HG02763 (cell line): ENCODE measurements at regions not wholly inside any gene's neighbourhood (a gene's known extent, or its start where the extent isn't known, plus 50 kb on each side); places are given as distances from the start of the nearest gene placed in this dataset.

Experiments
- ATAC-seq: cut with Tn5 transposase; IDR thresholded peaks from one replicate; pipeline ENCODE4 v1.9.1; 2021; ENCODE audit warnings: mild to moderate bottlenecking, moderate library complexity; ENCODE audit not compliant: unreplicated experiment

DNA sequence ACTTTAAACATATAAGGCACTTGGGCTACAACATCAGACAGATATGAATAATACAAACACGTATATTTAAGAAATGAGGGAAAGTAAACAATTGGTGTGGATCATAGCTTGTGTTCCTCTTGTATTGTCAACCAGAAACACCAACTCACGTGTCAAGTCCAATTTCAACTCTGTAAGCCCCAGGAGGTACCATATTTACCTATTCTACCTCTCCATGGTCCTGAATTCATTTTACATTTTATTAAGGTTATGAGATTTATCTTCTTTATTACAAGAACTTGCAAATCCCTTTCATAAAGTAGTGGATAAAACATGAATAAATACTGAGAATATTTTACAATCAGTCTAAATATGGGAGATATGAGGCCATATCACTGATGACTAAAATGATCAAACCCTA is 501.6 kb downstream of the MAT2B start:
- ATAC-seq, result no peak

DNA sequence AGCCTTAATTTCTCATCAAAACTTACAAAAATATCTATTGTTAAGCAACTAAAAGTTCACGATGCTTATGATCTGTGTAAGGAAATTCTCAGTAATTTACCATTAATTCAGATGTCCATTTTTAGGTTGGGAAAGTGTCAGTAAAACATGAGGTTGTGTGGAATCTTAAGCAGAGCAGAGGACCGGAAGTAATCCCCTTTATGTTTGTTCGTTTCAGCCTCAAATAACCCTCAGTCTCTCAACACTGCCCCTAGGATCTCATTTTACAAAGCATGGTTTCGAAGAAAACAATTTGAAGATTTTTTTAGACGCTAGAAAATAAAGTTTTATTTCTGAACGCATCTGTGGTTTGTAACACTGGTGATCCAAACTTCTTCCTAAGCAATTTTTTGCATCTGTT is 504.2 kb downstream of the MAT2B start:
- no peak for ATAC-seq

DNA sequence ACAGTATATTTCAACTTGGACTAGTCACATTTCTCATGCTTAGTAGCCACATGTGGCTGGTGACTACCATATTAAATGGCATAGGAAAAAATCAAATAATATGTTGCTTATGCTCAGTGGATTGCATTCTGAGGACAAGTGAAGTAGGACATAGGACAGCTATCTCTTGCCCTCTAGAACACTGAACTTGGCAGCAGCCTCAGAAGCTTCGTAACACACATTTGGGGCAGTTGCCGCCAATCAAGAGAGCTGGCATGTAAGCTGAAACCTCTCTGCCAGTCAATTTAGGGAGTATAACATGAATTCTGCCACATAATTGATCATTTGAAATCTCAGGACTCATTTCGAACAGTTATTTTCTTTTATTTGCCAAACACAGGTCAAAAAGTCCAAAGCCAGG is 505.5 kb downstream of the MAT2B start:
- no peak for ATAC-seq

DNA sequence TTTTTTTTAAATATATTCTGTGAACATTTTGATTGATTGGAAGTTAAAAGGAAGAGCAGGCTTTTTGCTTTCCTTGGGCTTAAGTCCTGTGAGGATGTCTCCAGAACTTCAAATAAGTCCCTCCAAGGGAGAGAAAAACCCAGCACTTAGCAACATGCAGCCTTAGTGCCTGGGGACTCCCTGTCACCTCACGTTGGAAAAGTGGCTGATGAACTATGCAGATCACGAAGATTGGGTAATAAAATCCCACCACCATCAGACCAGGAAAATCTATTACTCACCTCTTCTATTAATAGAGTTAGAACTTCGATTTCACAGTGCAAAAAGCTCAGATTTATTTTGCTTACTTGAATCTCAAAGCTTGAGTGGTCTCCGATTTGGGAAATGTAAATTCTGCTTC is 507.0 kb downstream of the MAT2B start:
- no peak for ATAC-seq

DNA sequence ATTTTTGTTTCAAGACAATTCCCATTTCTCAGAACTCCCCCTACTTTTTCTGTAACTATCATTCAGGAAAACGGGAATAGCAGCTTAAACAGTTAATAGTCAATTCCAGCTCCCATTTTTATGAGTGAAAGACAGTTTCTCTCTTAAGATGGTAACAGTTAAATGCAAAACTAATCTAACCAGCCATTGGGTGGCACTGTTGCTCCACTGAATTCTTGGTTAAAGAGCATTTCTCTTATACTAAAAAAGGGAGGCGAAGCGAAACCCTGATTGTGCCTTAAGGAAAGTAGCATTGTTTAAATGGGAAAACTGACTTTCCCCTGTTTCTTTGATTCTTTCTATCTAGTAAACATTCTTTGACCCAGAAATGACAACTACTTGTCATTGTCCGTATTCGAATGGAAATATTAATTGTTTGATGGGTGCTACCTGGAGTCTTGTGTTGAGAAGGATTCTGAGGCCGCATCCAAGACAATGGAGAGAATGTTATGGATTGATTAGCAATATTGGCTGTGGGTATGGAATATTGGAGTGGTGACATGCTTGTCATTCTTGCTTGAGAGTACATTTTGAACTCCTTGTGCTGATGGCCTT is 507.8 kb downstream of the MAT2B start:
- peak; percentile 90 for ATAC-seq

DNA sequence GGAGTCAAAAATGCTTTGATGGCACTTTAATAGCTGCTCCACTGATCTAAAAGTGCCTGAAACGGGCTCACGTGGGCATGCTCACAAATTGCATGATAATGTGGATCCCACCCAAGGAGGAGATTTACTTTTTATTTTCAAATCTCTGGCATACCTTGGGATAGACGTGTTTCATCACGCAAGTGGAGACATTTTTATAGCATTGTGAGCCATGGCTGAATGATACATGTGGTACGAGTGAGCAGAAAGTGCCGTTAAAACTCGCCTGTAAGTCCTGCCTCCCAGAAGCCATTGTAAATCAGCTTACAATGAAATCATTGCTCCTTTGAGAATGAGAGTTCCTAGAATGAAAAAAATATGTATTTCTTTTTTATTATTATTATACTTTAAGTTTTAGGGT is 514.7 kb downstream of the MAT2B start:
- ATAC-seq, result no peak

DNA sequence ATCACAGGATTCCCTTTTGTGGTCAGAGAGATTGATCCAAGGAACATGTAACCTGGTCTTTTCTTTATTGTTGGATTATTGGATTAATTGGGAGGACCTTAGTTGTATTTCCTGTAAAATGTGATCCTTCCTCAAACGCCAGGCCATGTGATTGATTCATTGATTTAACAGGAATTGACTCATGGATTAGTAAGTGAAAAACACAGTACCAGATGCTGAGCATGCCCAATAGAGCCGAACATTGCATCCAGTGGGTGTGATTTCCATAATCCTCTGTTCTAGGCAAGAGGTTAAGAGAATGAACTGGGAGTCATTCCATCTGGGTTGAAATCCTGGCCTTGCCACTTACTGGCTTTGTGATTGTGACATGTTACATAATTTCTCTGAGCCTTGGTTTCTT is 522.3 kb downstream of the MAT2B start:
- ATAC-seq, result no peak

DNA sequence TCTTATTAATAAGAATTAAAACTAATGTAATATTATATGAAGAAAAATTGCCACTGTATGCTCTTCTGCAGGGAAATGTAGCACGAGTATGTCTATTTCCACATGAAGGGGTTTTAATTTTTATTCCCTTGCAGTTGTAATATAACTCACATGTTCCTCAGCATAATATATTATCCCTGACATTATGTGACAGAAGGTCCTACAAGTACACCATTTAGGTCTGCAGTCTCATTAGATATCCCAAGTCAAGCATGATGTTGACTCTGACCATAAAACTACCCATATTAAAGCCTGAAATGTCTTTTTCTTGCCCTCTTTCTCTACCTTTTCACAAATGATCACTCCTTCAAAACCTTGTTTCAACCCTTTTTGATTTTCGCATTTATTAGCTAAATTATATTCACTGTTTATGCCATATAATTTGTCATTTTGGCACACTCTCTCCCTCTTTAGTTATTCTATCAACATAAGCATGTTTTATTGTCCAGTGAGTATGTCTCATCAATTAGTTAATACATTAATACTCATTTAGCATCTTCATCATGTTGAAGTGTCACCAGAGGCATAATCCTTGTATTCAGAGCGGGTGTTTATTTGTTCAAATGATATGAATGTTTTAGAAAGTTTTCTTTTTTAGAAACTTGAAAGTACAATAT is 532.8 kb downstream of the MAT2B start:
- ATAC-seq, result no peak

DNA sequence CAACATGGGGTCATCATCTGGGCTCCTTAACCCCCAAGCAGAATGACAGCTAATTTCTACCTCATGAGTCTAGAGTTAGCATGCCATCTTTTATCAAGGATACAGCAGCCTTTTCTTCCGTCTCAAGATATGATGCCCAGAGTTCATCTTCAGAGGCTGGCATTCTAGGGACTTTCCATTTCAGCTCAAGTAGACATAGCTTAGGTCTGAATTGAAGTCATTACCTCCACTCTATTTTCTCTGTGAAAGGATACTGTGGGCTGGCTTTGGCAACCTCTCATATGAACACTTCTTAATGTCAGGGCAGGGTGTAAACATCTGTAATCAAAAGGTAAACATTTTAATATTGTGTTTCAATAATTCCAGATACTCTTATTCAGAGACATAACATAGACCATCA is 535.7 kb downstream of the MAT2B start:
- ATAC-seq, result no peak

DNA sequence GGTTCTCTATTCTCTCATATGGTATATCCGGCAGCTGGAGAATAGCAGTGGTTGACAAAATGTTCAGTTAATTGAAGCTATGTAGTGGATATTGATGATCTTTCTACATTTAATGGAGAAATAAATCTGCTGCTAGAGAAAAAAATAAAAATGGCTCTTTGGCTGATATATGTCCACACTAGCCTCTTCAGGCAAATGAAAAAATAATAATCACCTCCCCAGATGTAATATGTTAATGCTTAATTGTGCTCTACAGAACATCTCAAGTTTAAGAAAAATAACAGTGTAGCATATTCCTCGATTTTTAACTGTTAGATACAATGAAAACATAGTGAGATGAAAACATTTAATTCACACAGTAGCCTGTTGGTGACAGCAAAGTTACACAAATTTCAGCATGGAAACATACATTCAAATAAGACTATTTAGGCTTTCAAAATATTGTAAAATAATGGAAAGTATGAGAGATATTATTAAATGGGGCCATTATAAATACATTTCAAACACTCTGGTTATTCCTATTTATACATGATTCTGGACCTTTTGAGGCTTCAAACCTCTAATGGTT is 543.0 kb downstream of the MAT2B start:
- no peak for ATAC-seq

DNA sequence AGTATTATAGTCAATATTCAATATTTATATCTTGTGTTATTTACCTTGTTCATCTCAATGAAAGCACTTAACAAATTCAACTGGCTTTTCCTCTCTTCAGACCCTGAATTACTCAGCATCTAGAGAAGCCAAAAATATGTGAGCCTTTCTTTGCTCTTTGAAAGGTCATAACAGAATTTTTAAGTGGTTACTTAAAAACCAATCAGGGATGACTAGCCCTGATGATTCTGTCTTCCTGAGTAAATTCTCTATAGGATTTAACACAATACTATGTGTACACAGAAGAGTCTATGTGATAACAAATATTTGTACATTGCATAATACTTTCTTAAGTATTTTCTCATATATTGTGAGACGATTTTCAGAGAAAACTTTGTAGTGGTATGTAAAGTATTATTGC is 546.3 kb downstream of the MAT2B start:
- ATAC-seq, result no peak

DNA sequence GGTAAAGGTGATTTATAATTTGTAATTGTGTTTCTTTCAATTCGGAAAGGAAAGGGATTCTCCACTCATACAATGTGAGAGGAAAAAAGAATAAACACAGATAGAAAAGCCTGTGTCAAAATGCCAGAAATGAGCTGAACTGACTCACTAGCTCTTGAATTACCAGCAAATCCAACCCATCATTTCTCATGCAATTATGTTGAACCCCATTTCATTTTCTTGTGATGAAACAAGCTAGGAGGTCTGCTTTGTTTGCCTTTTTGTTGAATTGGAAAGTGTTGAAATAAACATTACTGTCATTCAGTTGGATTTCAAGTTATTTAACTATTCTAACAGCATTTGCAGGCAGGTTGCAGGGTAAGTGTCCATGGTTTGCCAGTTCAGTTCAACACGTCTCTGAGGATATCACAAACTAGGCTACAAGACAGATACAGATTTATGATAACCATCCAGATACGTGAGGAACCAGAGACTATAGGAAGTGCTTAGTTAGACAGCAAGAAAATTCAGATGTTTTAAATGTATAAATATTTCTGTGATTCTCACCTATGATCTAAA is 547.2 kb downstream of the MAT2B start:
- ATAC-seq, result no peak

DNA sequence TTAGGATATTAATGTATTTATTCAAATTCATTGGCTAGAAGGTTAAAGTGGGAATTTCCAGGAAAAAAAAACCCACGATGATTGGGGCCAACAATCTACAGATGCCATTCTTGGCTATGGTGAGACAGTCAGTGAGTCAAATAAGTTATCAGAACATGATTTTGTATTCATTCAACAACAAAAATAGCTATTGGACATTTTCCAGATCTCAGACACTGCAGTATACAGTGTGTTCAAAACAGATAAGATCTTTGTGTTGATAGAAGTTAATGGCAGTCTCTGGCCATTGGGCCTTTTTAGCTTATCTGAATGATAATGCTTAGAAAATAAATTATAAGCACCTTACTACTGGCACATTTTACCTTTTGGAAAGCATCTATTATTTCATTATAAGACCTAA is 547.7 kb downstream of the MAT2B start:
- ATAC-seq, result no peak

DNA sequence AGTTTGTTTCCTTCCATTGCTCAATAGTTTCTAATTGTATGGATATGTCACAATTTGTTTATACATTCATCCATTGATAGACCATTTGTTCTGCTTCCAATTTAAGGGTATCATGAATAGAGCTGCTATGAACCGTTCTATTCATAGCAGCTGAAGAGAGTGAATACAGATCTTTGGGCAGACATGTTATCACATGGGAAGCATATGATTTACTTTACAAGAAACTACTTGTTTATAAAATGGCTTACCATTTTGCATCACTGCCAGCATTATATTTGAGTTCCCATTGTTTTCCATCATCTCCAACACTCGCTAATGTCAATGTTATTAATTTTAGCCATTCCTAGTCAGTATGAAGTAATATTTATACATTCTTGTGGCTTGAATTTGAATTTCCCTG is 549.0 kb downstream of the MAT2B start:
- no peak for ATAC-seq

DNA sequence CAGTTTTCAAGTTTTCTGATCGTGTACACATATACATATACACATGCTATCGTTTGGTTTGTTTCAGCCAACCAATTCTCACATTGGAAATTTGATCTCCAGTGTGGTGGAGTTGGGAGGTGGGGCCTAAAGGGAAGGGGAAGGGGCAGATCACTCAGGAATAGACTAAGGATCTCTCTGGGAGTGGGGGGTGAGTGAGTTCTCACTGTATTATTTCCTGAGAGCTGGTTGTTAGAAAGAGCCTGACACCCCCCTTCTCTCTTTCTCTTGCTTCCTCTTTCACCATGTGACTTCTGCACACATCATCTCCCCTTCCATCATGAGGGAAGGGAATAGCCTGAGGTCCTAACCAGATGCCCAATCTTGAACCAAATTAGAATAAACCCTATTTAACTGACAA is 551.7 kb downstream of the MAT2B start:
- no peak for ATAC-seq

DNA sequence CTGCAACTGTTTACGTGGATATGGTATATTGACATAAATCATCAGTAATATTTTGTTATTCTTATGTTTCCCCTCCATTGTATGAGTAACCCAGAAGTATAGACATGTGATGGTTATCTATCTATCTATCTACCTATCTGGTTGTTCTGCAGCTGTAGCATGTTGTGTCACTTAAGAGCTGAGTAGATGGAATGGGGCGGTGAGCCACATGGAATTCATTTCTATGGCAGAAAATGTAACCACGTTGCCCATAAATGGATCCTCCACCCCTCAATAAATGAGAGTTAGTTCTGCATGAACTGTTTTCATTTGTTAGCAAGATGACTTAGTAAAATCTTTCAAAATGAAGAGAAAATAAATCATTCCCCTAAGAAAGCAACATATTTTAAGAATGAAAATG is 553.2 kb downstream of the MAT2B start:
- no peak for ATAC-seq

DNA sequence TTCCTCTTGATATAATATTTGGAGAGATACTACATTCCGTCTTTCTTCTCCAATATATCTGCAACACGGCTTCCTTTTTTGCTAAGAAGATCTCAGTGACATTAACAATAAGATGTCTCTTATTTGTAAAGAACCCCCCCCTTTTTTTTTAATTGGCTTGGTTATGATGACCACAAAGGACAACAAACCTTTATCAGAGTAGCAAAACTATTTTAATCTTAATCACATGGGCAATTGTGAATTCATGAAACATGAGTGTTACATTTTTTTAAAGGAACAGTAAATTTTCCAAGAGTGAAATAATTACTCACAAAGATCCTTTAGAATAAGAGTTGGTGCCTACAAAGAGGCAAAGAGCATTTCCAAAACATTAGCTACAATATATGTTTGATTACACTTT is 554.1 kb downstream of the MAT2B start:
- ATAC-seq, result no peak

DNA sequence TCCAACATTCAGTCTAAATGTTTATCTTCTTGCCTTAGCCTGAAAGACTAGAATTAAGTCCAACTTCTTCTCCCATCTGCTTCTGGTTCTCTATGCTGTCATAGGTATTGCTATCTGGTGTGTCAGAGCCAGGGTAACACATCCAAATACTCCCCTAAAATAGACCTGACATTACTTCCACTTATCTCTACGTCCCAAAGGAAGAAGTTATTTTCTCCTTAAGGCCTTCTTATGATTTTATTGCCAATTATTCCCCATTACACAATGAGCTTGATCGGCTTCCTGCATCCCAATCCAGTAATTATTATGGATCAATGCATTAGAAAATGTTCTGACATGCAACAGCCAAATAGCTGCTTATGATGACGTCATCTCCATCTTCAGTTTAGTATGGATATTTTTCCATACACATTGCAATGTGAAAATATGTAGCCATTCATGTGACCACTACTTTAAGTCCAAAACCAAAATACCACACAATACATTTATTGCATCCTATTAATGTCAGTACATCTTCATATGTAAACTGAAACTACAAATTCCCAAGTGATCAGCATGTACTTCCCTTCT is 555.5 kb downstream of the MAT2B start:
- ATAC-seq, result no peak

DNA sequence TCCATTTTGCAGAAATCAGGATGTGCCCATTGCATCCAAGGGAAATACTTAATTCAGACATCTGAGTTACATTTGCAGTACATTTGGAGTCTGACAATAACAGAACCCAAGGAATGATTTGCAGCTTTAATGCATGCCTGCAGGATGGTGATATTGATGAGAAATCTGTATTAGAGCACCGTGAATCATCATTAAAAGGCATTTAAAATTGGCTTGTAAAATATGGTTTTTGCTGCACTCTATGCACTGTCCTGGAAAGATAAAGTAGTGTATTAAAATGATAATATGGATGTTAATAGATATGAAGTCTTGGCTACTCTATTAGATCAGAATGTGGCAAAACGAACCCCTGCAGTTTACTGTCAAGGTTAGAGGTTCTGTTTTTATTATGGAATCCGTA is 556.9 kb downstream of the MAT2B start:
- no peak for ATAC-seq

DNA sequence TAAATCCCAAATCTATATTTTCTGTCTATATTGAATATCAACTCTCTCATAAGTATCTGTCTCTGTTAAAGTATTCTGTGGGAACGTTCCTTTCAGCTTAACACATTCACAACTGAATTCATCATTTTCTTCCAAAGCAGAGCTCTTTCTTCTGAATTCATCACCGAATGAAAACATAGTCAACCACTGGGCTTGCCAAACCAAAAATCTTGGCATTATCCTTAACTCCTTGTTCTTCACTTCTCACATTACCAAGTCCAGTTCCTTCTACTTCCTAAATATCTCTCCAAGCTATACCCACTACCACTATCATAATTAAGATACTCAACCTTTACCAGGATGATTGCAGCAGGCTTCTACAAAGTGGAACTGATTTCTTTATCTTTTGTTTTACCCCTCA is 559.8 kb downstream of the MAT2B start:
- no peak for ATAC-seq

DNA sequence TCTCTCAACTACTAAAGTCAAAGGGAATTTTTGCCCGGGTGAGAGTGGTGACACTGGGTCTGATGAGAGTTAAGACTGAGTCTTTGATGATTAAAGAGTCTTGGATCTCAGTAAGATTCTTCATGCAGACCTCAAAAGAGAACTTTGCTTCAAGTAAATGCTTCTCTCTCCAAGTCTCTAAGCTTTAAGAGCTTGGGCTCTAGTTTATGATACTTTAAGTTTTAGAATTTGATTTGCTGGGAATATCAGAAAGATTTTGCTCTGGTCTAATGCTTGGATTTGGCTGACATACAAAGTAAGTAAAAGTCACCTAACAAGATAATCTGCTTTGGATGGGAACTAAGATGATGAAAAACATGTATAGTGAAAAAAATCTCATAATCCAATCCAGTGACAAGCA is 566.3 kb downstream of the MAT2B start:
- ATAC-seq, result no peak

DNA sequence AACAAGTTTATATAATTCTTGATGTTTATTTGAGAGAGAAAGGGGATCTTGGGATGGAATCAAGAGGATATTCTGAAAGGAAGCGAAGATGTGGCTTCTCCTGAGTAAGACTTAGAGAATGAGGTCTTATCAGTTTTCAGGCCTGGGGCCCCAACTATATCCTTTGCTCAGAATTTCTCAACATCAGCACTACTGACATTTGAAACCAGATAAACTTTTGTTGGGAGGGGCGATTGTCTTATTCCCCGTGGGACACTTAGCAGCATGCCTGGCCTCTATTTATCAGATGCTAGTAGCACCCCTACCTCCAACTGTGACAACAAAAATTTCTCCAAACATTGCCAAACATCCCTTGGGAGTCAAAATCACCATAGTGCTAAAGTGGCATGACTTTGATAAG is 567.7 kb downstream of the MAT2B start:
- ATAC-seq, result no peak
